ENCODE measurements at regions not wholly inside any gene's neighbourhood (a gene's known extent, or its start where the extent isn't known, plus 50 kb on each side); places are given as distances from the start of the nearest gene placed in this dataset.

DNA sequence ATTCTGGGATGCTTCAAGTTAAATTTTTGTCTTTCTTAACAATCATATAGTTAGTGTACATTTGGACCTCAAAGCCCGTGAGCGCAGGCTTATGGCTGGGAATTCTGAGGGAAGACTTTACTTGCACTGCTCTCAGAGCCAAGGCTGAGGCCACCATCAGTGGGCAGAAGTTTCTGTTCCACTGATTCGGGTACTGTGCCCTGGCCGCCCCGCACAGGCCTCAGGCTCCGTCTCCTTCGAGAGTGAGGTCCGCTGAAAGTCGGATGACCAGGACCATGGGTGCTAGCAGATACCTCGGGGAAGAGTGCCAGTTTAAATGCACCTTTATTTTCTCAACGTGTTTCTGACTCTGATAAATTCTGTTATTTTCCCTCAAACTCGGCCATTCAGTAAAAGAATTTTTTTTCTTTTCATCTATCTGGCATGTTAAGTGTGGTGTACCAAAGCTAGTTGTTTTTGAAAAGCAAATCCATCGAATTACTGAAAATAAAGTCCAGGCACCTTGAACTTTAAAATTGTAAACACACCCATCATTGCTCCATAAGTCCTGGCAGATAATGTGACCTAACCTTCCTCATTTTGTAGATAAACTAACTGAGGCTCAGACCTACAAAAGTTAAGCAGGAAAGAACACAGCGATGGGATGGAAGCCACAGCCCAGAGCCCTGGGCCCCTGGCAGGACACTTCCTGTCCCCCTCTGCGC is 126.7 kb downstream of the SOX1 start (continued):
- TF ChIP-seq, protein P1, sequence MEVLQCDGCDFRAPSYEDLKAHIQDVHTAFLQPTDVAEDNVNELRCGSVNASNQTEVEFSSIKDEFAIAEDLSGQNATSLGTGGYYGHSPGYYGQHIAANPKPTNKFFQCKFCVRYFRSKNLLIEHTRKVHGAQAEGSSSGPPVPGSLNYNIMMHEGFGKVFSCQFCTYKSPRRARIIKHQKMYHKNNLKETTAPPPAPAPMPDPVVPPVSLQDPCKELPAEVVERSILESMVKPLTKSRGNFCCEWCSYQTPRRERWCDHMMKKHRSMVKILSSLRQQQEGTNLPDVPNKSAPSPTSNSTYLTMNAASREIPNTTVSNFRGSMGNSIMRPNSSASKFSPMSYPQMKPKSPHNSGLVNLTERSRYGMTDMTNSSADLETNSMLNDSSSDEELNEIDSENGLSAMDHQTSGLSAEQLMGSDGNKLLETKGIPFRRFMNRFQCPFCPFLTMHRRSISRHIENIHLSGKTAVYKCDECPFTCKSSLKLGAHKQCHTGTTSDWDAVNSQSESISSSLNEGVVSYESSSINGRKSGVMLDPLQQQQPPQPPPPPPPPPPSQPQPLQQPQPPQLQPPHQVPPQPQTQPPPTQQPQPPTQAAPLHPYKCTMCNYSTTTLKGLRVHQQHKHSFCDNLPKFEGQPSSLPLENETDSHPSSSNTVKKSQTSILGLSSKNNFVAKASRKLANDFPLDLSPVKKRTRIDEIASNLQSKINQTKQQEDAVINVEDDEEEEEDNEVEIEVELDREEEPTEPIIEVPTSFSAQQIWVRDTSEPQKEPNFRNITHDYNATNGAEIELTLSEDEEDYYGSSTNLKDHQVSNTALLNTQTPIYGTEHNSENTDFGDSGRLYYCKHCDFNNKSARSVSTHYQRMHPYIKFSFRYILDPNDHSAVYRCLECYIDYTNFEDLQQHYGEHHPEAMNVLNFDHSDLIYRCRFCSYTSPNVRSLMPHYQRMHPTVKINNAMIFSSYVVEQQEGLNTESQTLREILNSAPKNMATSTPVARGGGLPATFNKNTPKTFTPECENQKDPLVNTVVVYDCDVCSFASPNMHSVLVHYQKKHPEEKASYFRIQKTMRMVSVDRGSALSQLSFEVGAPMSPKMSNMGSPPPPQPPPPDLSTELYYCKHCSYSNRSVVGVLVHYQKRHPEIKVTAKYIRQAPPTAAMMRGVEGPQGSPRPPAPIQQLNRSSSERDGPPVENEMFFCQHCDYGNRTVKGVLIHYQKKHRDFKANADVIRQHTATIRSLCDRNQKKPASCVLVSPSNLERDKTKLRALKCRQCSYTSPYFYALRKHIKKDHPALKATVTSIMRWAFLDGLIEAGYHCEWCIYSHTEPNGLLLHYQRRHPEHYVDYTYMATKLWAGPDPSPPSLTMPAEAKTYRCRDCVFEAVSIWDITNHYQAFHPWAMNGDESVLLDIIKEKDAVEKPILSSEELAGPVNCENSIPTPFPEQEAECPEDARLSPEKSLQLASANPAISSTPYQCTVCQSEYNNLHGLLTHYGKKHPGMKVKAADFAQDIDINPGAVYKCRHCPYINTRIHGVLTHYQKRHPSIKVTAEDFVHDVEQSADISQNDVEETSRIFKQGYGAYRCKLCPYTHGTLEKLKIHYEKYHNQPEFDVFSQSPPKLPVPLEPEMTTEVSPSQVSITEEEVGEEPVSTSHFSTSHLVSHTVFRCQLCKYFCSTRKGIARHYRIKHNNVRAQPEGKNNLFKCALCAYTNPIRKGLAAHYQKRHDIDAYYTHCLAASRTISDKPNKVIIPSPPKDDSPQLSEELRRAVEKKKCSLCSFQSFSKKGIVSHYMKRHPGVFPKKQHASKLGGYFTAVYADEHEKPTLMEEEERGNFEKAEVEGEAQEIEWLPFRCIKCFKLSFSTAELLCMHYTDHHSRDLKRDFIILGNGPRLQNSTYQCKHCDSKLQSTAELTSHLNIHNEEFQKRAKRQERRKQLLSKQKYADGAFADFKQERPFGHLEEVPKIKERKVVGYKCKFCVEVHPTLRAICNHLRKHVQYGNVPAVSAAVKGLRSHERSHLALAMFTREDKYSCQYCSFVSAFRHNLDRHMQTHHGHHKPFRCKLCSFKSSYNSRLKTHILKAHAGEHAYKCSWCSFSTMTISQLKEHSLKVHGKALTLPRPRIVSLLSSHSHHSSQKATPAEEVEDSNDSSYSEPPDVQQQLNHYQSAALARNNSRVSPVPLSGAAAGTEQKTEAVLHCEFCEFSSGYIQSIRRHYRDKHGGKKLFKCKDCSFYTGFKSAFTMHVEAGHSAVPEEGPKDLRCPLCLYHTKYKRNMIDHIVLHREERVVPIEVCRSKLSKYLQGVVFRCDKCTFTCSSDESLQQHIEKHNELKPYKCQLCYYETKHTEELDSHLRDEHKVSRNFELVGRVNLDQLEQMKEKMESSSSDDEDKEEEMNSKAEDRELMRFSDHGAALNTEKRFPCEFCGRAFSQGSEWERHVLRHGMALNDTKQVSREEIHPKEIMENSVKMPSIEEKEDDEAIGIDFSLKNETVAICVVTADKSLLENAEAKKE (CRISPR knock-in tag; IDR thresholded peaks at IDR 0.05): no peak
- TF ChIP-seq EZH2 (IDR thresholded peaks at IDR 0.05; ENCODE audit: low read depth, unreplicated experiment) (no peak), NANOG (IDR thresholded peaks at IDR 0.05; ENCODE audit: borderline replicate concordance) (no peak)

- TF ChIP-seq ETS1 (IDR thresholded peaks at IDR 0.05): no peak
- TF ChIP-seq NANOG (IDR thresholded peaks at IDR 0.05; ENCODE audit: borderline replicate concordance): no peak
- no peak for TF ChIP-seq JUNB (IDR thresholded peaks at IDR 0.05; ENCODE audit: unreplicated experiment)
- TF ChIP-seq, protein P1 (CRISPR knock-in tag; IDR thresholded peaks at IDR 0.05): no peak
- Histone ChIP-seq H3K27me3 (ENCODE audit: insufficient read depth) (no peaks in the 10 kb centered on the region), H4K20me1 (replicated peaks; ENCODE audit: insufficient read depth) (no peaks in the 10 kb centered on the region), H3F3A (replicated peaks; ENCODE audit: low read depth) (no peaks in the 10 kb centered on the region), H3K4me3 (no peak overlapping the region), H3K4me1 (ENCODE audit: insufficient read depth) (no peaks in the 10 kb centered on the region), H2AFZ (0 out of 2 replicates have a peak overlapping the region, but pooled peaks have one; percentile 10), H3K9me2 (ENCODE audit: insufficient read depth) (no peaks in the 10 kb centered on the region), H3K36me3 (ENCODE audit: insufficient read depth) (no peaks in the 10 kb centered on the region), H3K4me2 (no peak overlapping the region), H3K27ac (ENCODE audit: low read depth) (no peak overlapping the region), H3K79me2 (replicated peaks; ENCODE audit: insufficient read depth) (no peaks in the 10 kb centered on the region)
- no peaks in the 10 kb centered on the region for H3K4me1 Mint-ChIP-seq
- ATAC-seq: no peak
- no peak for DNase-seq (ENCODE audit: low spot score)
- peaks cover 5% of the 10 kb centered on the region; the same call in 2 of the 3 replicates for H3K9me3 Mint-ChIP-seq
- H3K4me3 Mint-ChIP-seq: no peak overlapping the region
- H3K27ac Mint-ChIP-seq: no peak overlapping the region
- H3K36me3 Mint-ChIP-seq (ENCODE audit: low read depth): peaks cover 5% of the 10 kb centered on the region
- H3K27me3 Mint-ChIP-seq (ENCODE audit: insufficient read depth, low read depth, poor library complexity): peaks cover 7% of the 10 kb centered on the region
These were observed 127.2 kb downstream of the SOX1 start for GRCh38 chr13:112194167-112194530.

Data from GM23338 (cell line).